Ovary (tissue), 3 donors: ENCODE measurements at regions not wholly inside any gene's neighbourhood (a gene's known extent, or its start where the extent isn't known, plus 50 kb on each side); places are given as distances from the start of the nearest gene placed in this dataset.

ENCODE experiments used
- EP300 ChIP-seq: sonication (generic); formaldehyde crosslinking; IDR thresholded peaks from one replicate; pipeline ENCODE4 v1.6.1; 2017; ENCODE audit warnings: antibody characterized with exemption
- POLR2A ChIP-seq: fragments of 450-650 bp; IDR thresholded peaks from one replicate; pipeline ENCODE4 v1.6.1; 2017; ENCODE audit warnings: antibody characterized with exemption, mild to moderate bottlenecking, moderate library complexity
- TF ChIP-seq, protein P1 (sequence below), 3 donors: fragments of 450-650 bp in 2 of 3; fragments of 200-600 bp in 1 of 3; IDR thresholded peaks; one replicate each; pipeline versions ENCODE4 v1.5.1 to v1.8.0; 2016 to 2022; ENCODE audit warnings: antibody characterized with exemption in 3 of 3, mild to moderate bottlenecking in 1 of 3
- donor health status: DM: no; HTN: no; CAD: no.

- TF ChIP-seq POLR2A (no peak), EP300 (no peak)
- TF ChIP-seq, protein P1, sequence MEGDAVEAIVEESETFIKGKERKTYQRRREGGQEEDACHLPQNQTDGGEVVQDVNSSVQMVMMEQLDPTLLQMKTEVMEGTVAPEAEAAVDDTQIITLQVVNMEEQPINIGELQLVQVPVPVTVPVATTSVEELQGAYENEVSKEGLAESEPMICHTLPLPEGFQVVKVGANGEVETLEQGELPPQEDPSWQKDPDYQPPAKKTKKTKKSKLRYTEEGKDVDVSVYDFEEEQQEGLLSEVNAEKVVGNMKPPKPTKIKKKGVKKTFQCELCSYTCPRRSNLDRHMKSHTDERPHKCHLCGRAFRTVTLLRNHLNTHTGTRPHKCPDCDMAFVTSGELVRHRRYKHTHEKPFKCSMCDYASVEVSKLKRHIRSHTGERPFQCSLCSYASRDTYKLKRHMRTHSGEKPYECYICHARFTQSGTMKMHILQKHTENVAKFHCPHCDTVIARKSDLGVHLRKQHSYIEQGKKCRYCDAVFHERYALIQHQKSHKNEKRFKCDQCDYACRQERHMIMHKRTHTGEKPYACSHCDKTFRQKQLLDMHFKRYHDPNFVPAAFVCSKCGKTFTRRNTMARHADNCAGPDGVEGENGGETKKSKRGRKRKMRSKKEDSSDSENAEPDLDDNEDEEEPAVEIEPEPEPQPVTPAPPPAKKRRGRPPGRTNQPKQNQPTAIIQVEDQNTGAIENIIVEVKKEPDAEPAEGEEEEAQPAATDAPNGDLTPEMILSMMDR (IDR thresholded peaks at IDR 0.05) = no peak
Observed at GRCh38 chr18:1273469-1273868, 368.8 kb downstream of the ADCYAP1 start.
